T-helper 1 cell treated with Interleukin-12 subunit alpha and Interleukin-12 subunit beta and Interleukin-4 antibody, amounts not matched to agents 30 ng/mL and 1 ng/mL, for 36 hours (primary cell): ENCODE measurements at regions not wholly inside any gene's neighbourhood (a gene's known extent, or its start where the extent isn't known, plus 50 kb on each side); places are given as distances from the start of the nearest gene placed in this dataset.

Experiments used
- intact Hi-C: fragments of 100-400 bp; cut with micrococcal nuclease; formaldehyde crosslinking; loops from one replicate; pipeline ENCODE4 v1.15.1; 2024

GRCh38 chr4:54359919-54360650 lies 131.0 kb downstream of the PDGFRA start:
- intact Hi-C loops, result no loop called here

GRCh38 chr4:54363037-54363436 lies 133.9 kb downstream of the PDGFRA start:
- intact Hi-C loops, result no loop called here

GRCh38 chr4:54365691-54366090 lies 136.6 kb downstream of the PDGFRA start:
- intact Hi-C loops, result no loop called here

- intact Hi-C loops, result no loop called here
Measured at GRCh38 chr4:54367059-54367458, 138.0 kb downstream of the PDGFRA start.

- intact Hi-C loops, result no loop called here
Measured at GRCh38 chr4:54368281-54369265, 139.5 kb downstream of the PDGFRA start.

GRCh38 chr4:54371173-54371572 lies 142.1 kb downstream of the PDGFRA start:
- intact Hi-C loops, result no loop called here

GRCh38 chr4:54372951-54373350 lies 143.9 kb downstream of the PDGFRA start:
- intact Hi-C loops, result no loop called here

- intact Hi-C loops, result no loop called here
Measured at GRCh38 chr4:54373718-54374210, 144.7 kb downstream of the PDGFRA start.

GRCh38 chr4:54378461-54378860 lies 149.4 kb downstream of the PDGFRA start:
- intact Hi-C loops, result no loop called here

- intact Hi-C loops, result no loop called here
Measured at GRCh38 chr4:54384152-54384551, 155.1 kb downstream of the PDGFRA start.

GRCh38 chr4:54384563-54384962 lies 155.5 kb downstream of the PDGFRA start:
- intact Hi-C loops, result no loop called here

GRCh38 chr4:54386042-54386669 lies 157.1 kb downstream of the PDGFRA start:
- intact Hi-C loops, result no loop called here

GRCh38 chr4:54386693-54387092 lies 157.6 kb downstream of the PDGFRA start:
- intact Hi-C loops, result no loop called here

- intact Hi-C loops, result no loop called here
Measured at GRCh38 chr4:54390670-54391069, 161.6 kb downstream of the PDGFRA start.

GRCh38 chr4:54391104-54391503 lies 162.0 kb downstream of the PDGFRA start:
- intact Hi-C loops, result no loop called here

GRCh38 chr4:54392479-54392878 lies 163.4 kb downstream of the PDGFRA start:
- intact Hi-C loops, result no loop called here

GRCh38 chr4:54393243-54393642 lies 164.2 kb downstream of the PDGFRA start:
- intact Hi-C loops, result no loop called here

GRCh38 chr4:54395013-54395527 lies 166.0 kb downstream of the PDGFRA start:
- intact Hi-C loops, result no loop called here

- intact Hi-C loops, result no loop called here
Measured at GRCh38 chr4:54400188-54400587, 171.1 kb downstream of the PDGFRA start.

GRCh38 chr4:54400802-54401201 lies 171.7 kb downstream of the PDGFRA start:
- intact Hi-C loops, result no loop called here

- intact Hi-C loops, result no loop called here
Measured at GRCh38 chr4:54402880-54403480, 173.9 kb downstream of the PDGFRA start.
